SU-DHL-6 (cell line): ENCODE measurements at regions not wholly inside any gene's neighbourhood (a gene's known extent, or its start where the extent isn't known, plus 50 kb on each side); places are given as distances from the start of the nearest gene placed in this dataset.

Source experiments
- H2AFZ ChIP-seq: fragments of 200-600 bp; sonication (generic); 2 replicates; pipeline ENCODE4 v1.6.1; 2014; ENCODE audit warnings: low read depth, mild to moderate bottlenecking, moderate library complexity, mixed read lengths, antibody characterized with exemption, low read length; ENCODE audit not compliant: severe bottlenecking
- H3F3A ChIP-seq: fragments of 200-600 bp; shearing (Covaris generic); 2 replicates; pipeline ENCODE4 v1.6.0; 2016; ENCODE audit warnings: antibody characterized with exemption, mild to moderate bottlenecking; ENCODE audit not compliant: insufficient read depth
- H3K27ac ChIP-seq: fragments of 200-600 bp; sonication (generic); 2 replicates; pipeline ENCODE4 v1.5.1; 2016; ENCODE audit warnings: low read depth, mild to moderate bottlenecking, low read length, moderate library complexity, mixed read lengths
- H3K27me3 ChIP-seq: fragments of 200-600 bp; sonication (generic), shearing (Covaris generic); 2 replicates; pipeline ENCODE4 v1.6.0; 2014; ENCODE audit warnings: mild to moderate bottlenecking, low read length
- H3K36me3 ChIP-seq: fragments of 200-600 bp; sonication (generic); 2 replicates; pipeline ENCODE4 v1.6.1; 2014; ENCODE audit warnings: mild to moderate bottlenecking, low read length, mixed read lengths
- H3K4me2 ChIP-seq: fragments of 300-600, 200-600 bp; shearing (Covaris generic), sonication (generic); 2 replicates; pipeline ENCODE4 v1.6.0; 2014; ENCODE audit warnings: low read length, low read depth, mild to moderate bottlenecking; ENCODE audit not compliant: poor library complexity, severe bottlenecking
- H3K4me3 ChIP-seq: fragments of 200-600 bp; sonication (generic); 2 replicates; pipeline ENCODE4 v1.5.1; 2014; ENCODE audit warnings: antibody characterized with exemption, low read length, mild to moderate bottlenecking, mixed read lengths; ENCODE audit not compliant: insufficient read depth, poor library complexity, severe bottlenecking
- H3K79me2 ChIP-seq: fragments of 200-600 bp; sonication (generic); 2 replicates; pipeline ENCODE4 v1.6.1; 2014; ENCODE audit warnings: mild to moderate bottlenecking, low read length, moderate library complexity; ENCODE audit not compliant: insufficient read depth
- H3K9ac ChIP-seq: fragments of 200-600 bp; sonication (generic); 2 replicates; pipeline ENCODE4 v1.7.0; 2014; ENCODE audit warnings: mild to moderate bottlenecking, low read length
- H3K9me2 ChIP-seq: fragments of 200-600 bp; sonication (generic); replicated peaks from 2 replicates; pipeline ENCODE4 v1.6.1; 2014; ENCODE audit warnings: low read length; ENCODE audit not compliant: insufficient read depth
- H3K9me3 ChIP-seq: fragments of 200-600 bp; sonication (generic); 2 replicates; pipeline ENCODE4 v1.6.1; 2014; ENCODE audit warnings: low read length, mixed read lengths; ENCODE audit not compliant: insufficient read depth
- H4K20me1 ChIP-seq: fragments of 200-600 bp; sonication (generic); 2 replicates; pipeline ENCODE4 v1.6.1; 2014; ENCODE audit warnings: low read depth, mild to moderate bottlenecking, antibody characterized with exemption, low read length, moderate library complexity, mixed read lengths
- EZH2phosphoT487 ChIP-seq: fragments of 200-600 bp; sonication (generic), shearing (Covaris generic); conservative IDR thresholded peaks from 2 replicates; pipeline ENCODE4 v1.6.1; 2018; ENCODE audit warnings: mild to moderate bottlenecking, antibody characterized with exemption, low read length, moderate library complexity, mixed read lengths
- TF ChIP-seq, protein P1 (sequence below): fragments of 200-600 bp; sonication (generic); IDR thresholded peaks from one replicate; pipeline ENCODE4 v1.5.1; 2017; ENCODE audit warnings: antibody characterized with exemption, mild to moderate bottlenecking, low read length, moderate library complexity; ENCODE audit not compliant: insufficient read depth, poor library complexity, severe bottlenecking

DNA sequence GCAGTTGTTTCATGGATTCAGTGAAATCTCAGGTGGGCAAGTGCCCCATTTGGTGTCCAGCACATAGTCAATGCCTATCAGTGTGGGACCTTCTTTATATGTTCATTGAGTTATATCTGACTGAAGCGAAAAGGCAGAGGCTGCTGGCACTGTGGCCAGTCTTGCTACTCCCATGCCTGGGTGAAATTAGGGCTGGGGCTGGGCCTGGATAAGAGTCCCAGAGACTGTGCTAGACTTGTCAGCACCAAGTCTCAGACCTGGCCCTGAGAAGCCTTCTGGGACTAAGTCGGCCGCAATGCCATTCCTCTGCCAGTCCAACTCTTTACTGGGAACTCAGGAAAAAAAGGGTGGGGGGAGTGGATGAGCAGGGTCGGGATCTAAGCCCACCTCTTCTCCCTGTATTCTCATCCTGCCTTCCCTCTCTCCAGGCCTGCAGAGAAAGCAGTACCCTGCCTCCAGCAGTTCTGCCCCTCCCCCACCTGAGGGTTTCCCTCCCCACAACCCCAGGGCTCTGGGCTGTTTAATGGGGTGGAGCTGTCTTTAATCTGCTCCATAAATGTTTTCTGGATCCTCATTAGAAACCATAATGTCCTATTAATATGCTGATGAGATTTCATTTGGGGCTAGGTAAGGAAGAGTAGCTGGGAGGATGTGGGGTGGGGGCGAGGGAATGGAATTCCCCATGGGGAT is 153.5 kb upstream of the PJA1 start:
- Histone ChIP-seq H3K9me3 (no peaks in the 10 kb centered on the region), H3K4me2 (no peak overlapping the region), H3K79me2 (no peaks in the 10 kb centered on the region), H3F3A (no peaks in the 10 kb centered on the region), H3K27me3 (no peaks in the 10 kb centered on the region), H4K20me1 (no peaks in the 10 kb centered on the region), H3K9ac (no peak overlapping the region), H3K27ac (no peak overlapping the region), H3K4me3 (no peak overlapping the region), H3K36me3 (no peaks in the 10 kb centered on the region), H2AFZ (no peak overlapping the region), H3K9me2 (no peaks in the 10 kb centered on the region)
- TF ChIP-seq, protein P1, sequence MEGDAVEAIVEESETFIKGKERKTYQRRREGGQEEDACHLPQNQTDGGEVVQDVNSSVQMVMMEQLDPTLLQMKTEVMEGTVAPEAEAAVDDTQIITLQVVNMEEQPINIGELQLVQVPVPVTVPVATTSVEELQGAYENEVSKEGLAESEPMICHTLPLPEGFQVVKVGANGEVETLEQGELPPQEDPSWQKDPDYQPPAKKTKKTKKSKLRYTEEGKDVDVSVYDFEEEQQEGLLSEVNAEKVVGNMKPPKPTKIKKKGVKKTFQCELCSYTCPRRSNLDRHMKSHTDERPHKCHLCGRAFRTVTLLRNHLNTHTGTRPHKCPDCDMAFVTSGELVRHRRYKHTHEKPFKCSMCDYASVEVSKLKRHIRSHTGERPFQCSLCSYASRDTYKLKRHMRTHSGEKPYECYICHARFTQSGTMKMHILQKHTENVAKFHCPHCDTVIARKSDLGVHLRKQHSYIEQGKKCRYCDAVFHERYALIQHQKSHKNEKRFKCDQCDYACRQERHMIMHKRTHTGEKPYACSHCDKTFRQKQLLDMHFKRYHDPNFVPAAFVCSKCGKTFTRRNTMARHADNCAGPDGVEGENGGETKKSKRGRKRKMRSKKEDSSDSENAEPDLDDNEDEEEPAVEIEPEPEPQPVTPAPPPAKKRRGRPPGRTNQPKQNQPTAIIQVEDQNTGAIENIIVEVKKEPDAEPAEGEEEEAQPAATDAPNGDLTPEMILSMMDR = no peak
- no peak for TF ChIP-seq EZH2phosphoT487

DNA sequence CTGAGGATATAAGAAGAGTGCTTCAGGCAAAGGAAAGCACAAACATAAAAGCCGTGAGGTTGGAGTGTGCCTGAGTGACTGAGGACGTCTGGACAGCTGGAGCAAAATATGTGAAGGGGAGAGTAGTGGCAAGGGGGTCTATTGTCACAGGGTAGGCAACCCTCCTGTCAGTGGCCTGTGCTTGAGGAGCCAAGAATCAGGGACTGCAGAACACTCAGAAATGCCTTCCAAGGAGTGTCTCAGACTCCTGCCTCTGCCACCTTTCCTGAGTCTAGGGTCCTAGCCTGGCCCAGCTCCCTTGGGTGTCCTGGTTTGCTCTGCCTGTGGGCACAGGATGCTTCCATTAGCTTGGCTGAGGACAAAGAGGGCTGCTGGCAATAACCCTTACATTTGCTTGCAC is 152.5 kb upstream of the PJA1 start:
- no peaks in the 10 kb centered on the region for H3K27me3 ChIP-seq
- H3K27ac ChIP-seq = no peak overlapping the region
- TF ChIP-seq EZH2phosphoT487 = no peak
- TF ChIP-seq, protein P1 = no peak
- H3K9me3 ChIP-seq = no peaks in the 10 kb centered on the region
- no peak overlapping the region for H3K9ac ChIP-seq
- H3K4me2 ChIP-seq = no peak overlapping the region
- H3F3A ChIP-seq = no peaks in the 10 kb centered on the region
- H4K20me1 ChIP-seq = no peaks in the 10 kb centered on the region
- H3K4me3 ChIP-seq = no peak overlapping the region
- H2AFZ ChIP-seq = no peak overlapping the region
- no peaks in the 10 kb centered on the region for H3K36me3 ChIP-seq
- H3K9me2 ChIP-seq = no peaks in the 10 kb centered on the region
- no peaks in the 10 kb centered on the region for H3K79me2 ChIP-seq

DNA sequence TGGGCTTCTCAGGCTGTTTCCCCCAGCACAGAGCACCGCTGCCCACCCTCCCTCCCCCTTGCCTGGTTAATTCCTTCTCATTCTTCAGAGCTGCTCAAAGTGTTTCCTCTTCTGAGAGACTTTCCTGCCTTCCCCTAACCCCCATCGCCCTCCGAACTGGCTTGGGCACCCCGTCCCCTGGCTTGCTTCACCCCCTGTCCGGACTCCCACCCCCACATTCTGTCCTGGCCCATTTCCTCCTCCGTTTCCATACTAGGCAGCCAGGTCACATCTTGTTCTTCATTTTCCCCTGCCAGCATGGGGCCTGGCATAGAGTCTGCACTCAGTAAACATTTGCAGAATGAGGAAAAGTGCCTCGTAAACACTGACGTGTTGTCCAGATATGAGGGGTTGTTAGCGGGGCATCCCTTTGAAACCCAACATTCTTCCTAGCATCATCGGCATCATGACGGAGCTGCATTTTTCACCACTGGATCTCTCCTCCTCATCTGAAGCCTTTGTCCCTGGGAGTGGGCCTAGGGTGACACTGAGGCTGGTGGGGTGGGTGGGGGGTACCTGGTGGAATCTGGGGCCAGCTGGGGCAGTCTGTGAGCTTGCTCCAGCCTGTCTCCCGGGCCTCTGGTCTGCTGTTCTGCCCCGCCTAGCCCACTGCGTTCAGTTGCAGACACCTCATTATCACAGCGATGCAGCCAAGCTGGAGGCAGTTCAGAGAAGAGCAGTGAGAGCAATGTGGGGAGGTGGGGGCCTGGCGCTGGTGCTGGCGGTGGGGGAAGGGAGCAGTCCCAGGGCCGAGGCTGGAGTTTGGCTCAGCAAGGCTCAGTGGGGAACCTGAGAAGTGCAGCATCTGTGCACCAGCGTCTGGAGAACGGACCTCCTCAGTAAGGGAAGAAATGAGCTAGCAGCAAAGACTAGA is 149.4 kb upstream of the PJA1 start:
- Histone ChIP-seq H3K36me3 (no peaks in the 10 kb centered on the region), H3F3A (no peaks in the 10 kb centered on the region), H3K4me2 (no peak overlapping the region), H4K20me1 (no peaks in the 10 kb centered on the region), H3K79me2 (no peaks in the 10 kb centered on the region), H3K9ac (no peak overlapping the region), H3K9me2 (no peaks in the 10 kb centered on the region), H3K27ac (no peak overlapping the region), H3K4me3 (no peak overlapping the region), H3K9me3 (no peaks in the 10 kb centered on the region), H3K27me3 (no peaks in the 10 kb centered on the region), H2AFZ (no peak overlapping the region)
- TF ChIP-seq EZH2phosphoT487 = no peak
- TF ChIP-seq, protein P1 = no peak
